GM23248 (cell line): ENCODE measurements at regions not wholly inside any gene's neighbourhood (a gene's known extent, or its start where the extent isn't known, plus 50 kb on each side); places are given as distances from the start of the nearest gene placed in this dataset.

Source experiments
- DNase-seq: peaks from one replicate; pipeline ENCODE4 v3.0.0-alpha.2; 2015
- H2AFZ ChIP-seq: fragments of 200-600 bp; sonication (generic); 2 replicates; pipeline ENCODE4 v1.6.1; 2016; ENCODE audit warnings: antibody characterized with exemption
- H3F3A ChIP-seq: fragments of 200-600 bp; sonication (generic); 2 replicates; pipeline ENCODE4 v1.6.1; 2016; ENCODE audit warnings: mild to moderate bottlenecking, antibody characterized with exemption, mixed run types; ENCODE audit not compliant: insufficient read depth
- H3K27ac ChIP-seq: fragments of 200-600 bp; sonication (generic); 2 replicates; pipeline ENCODE4 v1.5.1; 2016; ENCODE audit warnings: mild to moderate bottlenecking
- H3K27me3 ChIP-seq: fragments of 200-600 bp; sonication (generic); replicated peaks from 2 replicates; pipeline ENCODE4 v1.6.1; 2016; ENCODE audit warnings: mild to moderate bottlenecking; ENCODE audit not compliant: insufficient read depth
- H3K36me3 ChIP-seq: fragments of 200-600 bp; sonication (generic); 2 replicates; pipeline ENCODE4 v1.6.1; 2016; ENCODE audit warnings: low read depth, mild to moderate bottlenecking
- H3K4me1 ChIP-seq: fragments of 200-600 bp; sonication (generic); 2 replicates; pipeline ENCODE4 v1.6.1; 2016; ENCODE audit warnings: mild to moderate bottlenecking; ENCODE audit not compliant: insufficient read depth
- H3K4me2 ChIP-seq: fragments of 200-600 bp; sonication (generic); one replicate; pipeline ENCODE4 v1.6.1; 2016; ENCODE audit warnings: mild to moderate bottlenecking; ENCODE audit not compliant: unreplicated experiment
- H3K4me3 ChIP-seq: fragments of 200-600 bp; sonication (generic); 2 replicates; pipeline ENCODE4 v1.5.1; 2016; ENCODE audit warnings: mild to moderate bottlenecking
- H3K79me2 ChIP-seq: fragments of 200-600 bp; sonication (generic); 2 replicates; pipeline ENCODE4 v1.6.1; 2016; ENCODE audit warnings: mild to moderate bottlenecking; ENCODE audit not compliant: insufficient read depth
- H3K9ac ChIP-seq: fragments of 200-600 bp; sonication (generic); 2 replicates; pipeline ENCODE4 v1.6.1; 2016; ENCODE audit warnings: mild to moderate bottlenecking
- H3K9me2 ChIP-seq: fragments of 200-600 bp; sonication (generic); 2 replicates; pipeline ENCODE4 v1.6.1; 2016; ENCODE audit warnings: mixed run types, mild to moderate bottlenecking, moderate library complexity; ENCODE audit not compliant: insufficient read depth
- H3K9me3 ChIP-seq: fragments of 200-600 bp; sonication (generic); one replicate; pipeline ENCODE4 v1.6.1; 2017; ENCODE audit warnings: low read depth
- H4K20me1 ChIP-seq: fragments of 200-600 bp; sonication (generic); 2 replicates; pipeline ENCODE4 v1.6.0; 2016; ENCODE audit not compliant: insufficient read depth
- EZH2 ChIP-seq: fragments of 200-600 bp; sonication (generic); IDR thresholded peaks from 2 replicates; pipeline ENCODE4 v1.6.1; 2018; ENCODE audit warnings: antibody characterized with exemption, mild to moderate bottlenecking; ENCODE audit not compliant: insufficient read depth, poor library complexity, severe bottlenecking
- EZH2phosphoT487 ChIP-seq: fragments of 200-600 bp; sonication (generic); IDR thresholded peaks from 2 replicates; pipeline ENCODE4 v1.6.1; 2018; ENCODE audit warnings: antibody characterized with exemption, moderate library complexity, mild to moderate bottlenecking, low read depth; ENCODE audit not compliant: insufficient read depth
- WGBS, 2 experiments: methylation state at CpG; one replicate each; pipeline ENCODE4 v1.1.6; 2015 to 2017; ENCODE audit warnings: low lambda C conversion rate in 2 of 2, low coverage in 1 of 2; ENCODE audit errors: missing lambda C conversion rate in 2 of 2; 5-methylcytosine and 5-hydroxymethylcytosine counted together
- in situ Hi-C: fragments of 300-500 bp; cut with MboI; formaldehyde crosslinking; loops from 2 replicates; pipeline ENCODE4 v1.15.0; 2020

DNA sequence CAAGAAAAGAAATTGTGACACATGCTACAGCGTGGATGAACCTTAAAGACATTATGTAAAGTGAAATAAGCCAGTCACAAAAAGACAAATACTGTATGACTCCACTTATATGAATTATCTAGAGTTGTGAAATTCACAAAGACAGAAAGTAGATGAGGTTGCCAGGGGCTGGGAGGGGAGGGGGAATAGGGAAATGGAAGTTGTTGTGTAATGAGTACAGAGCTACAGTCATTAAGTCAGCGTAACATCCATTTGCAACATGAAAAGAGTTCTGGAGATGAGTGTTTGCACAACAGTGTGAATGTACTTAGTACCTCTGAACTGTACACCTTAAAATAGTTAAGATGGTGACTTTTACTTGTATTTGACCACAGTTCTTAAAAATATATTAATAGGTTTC lies 112.1 kb upstream of the CDK1 start:
- H3K9me3 ChIP-seq: no peaks in the 10 kb centered on the region

DNA sequence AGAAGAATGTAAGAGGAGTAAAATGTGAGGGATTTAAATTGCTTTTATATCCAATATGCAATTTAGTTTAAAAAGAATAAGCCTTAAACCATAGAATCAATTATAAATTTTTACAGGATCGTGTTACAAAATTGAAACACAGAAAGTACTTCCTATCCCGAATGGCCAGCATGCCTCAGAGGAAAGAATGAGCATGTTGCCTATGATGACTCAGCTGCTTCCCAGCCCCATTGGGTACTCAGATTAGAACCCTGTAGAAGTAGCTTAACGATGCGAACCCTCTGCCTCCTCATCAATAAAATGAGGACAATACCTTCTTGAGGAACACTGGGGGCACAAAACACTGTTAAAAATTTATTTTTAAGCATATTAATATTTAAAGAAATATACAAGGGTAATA lies 113.4 kb upstream of the CDK1 start:
- Histone ChIP-seq H3F3A (no peaks in the 10 kb centered on the region), H3K4me1 (peaks cover 23% of the 10 kb centered on the region), H3K4me3 (no peak overlapping the region), H3K79me2 (no peaks in the 10 kb centered on the region), H3K9ac (no peak overlapping the region), H2AFZ (no peak overlapping the region), H3K9me2 (no peaks in the 10 kb centered on the region), H3K27me3 (no peaks in the 10 kb centered on the region), H3K9me3 (no peaks in the 10 kb centered on the region), H3K27ac (no peak overlapping the region), H3K36me3 (no peaks in the 10 kb centered on the region), H4K20me1 (no peaks in the 10 kb centered on the region), H3K4me2 (no peak overlapping the region)
- no peak for DNase-seq
- TF ChIP-seq EZH2 (no peak), EZH2phosphoT487 (no peak)
- in situ Hi-C loops: no loop called here
- 88 to 93% methylated on average over 4 of the region's 4 CpGs for WGBS, 2 experiments

More for the DNA sequence above, 112.1 kb upstream of the CDK1 start:
- H3K4me1 ChIP-seq: peaks cover 22% of the 10 kb centered on the region
- no peak overlapping the region for H3K27ac ChIP-seq
- TF ChIP-seq EZH2phosphoT487: no peak
- TF ChIP-seq EZH2: no peak
- 0 out of 2 replicates have a peak, but pooled peaks cover 1% of the 10 kb centered on the region for H3K27me3 ChIP-seq
- H2AFZ ChIP-seq: no peak overlapping the region
- H3K9me2 ChIP-seq: no peaks in the 10 kb centered on the region
- H3K4me3 ChIP-seq: no peak overlapping the region
- H3F3A ChIP-seq: no peaks in the 10 kb centered on the region
- peak; percentile 8 for DNase-seq
- 60 to 71% methylated on average over 2 of the region's 2 CpGs for WGBS, 2 experiments
- no peaks in the 10 kb centered on the region for H3K79me2 ChIP-seq
- H3K4me2 ChIP-seq: no peak overlapping the region
- no peaks in the 10 kb centered on the region for H3K36me3 ChIP-seq
- no peak overlapping the region for H3K9ac ChIP-seq
- no peaks in the 10 kb centered on the region for H4K20me1 ChIP-seq
- in situ Hi-C loops: no loop called here

DNA sequence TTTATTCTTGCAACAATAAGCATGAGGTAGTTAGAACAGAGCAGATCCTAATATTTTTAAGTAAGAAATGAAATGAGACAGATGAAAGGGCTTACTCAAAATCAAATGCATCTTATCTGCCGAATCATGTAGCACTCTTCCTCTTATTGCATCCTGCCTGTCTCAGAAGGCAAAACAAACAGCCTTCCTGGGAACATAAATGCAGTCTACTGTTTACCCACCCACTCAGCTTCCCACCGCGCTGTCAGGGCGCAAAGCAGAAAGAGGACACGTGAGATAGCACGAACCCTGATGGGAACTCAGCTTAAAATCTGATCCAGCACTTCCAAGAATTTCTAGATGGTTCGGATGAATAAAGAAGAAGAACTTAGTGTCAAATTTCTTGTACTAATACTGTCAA lies 114.4 kb upstream of the CDK1 start:
- TF ChIP-seq EZH2: no peak
- no peak for TF ChIP-seq EZH2phosphoT487
- no peak for DNase-seq
- Histone ChIP-seq H3K4me1 (peaks cover 23% of the 10 kb centered on the region), H3K9me3 (no peaks in the 10 kb centered on the region), H3K36me3 (no peaks in the 10 kb centered on the region), H3K9ac (no peak overlapping the region), H3K27me3 (no peaks in the 10 kb centered on the region), H2AFZ (no peak overlapping the region), H3K79me2 (no peaks in the 10 kb centered on the region), H3K4me2 (no peak overlapping the region), H3K27ac (no peak overlapping the region), H3K9me2 (no peaks in the 10 kb centered on the region), H3K4me3 (no peak overlapping the region), H3F3A (no peaks in the 10 kb centered on the region), H4K20me1 (no peaks in the 10 kb centered on the region)
- in situ Hi-C loops: no loop called here
- WGBS, 2 experiments: 84% methylated on average over 7 of the region's 7 CpGs

DNA sequence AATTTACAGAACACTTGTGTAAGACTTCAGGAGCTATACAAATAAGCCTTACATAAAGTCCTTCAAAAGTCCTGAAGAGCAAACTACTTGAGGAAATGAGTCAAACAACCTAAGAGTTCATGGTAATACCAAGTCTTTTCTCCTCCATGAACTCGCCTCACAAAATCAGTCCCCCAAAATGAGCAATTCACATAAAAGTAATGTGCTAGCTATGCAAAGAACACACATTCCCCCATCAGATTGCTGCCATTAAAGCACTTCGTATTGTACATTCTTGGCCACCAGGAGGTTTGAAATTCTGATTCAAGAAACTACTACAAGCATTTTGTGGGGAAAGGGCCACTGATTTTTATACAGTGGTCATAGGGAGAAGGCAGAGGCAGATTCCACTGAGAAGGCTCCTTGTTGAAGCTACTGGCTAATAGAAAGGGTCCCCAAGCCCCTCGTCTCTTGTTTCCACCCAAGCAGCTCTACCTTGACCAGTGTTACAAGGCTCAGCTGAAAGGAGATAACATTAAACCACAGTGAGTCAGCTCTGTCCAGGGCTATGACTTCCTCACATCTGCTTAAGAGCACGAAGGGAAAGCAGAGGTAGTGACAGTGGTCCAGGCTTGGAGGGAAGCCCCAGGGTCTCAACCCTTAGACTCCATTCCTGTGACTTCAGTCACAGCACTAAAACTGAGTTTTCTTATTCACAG lies 115.2 kb upstream of the CDK1 start:
- H3K4me2 ChIP-seq: no peak overlapping the region

More for the DNA sequence above, 115.2 kb upstream of the CDK1 start:
- WGBS, 2 experiments: 59 to 63% methylated on average over 4 of the region's 4 CpGs
- peaks cover 23% of the 10 kb centered on the region for H3K4me1 ChIP-seq
- DNase-seq: peak; percentile 23
- no peak overlapping the region for H3K27ac ChIP-seq
- H3K4me3 ChIP-seq: no peak overlapping the region
- no peaks in the 10 kb centered on the region for H3K79me2 ChIP-seq
- no peaks in the 10 kb centered on the region for H3K27me3 ChIP-seq
- TF ChIP-seq EZH2phosphoT487 (no peak), EZH2 (no peak)
- no peaks in the 10 kb centered on the region for H3K36me3 ChIP-seq
- H3K9me2 ChIP-seq: no peaks in the 10 kb centered on the region
- in situ Hi-C loops: no loop called here
- H3F3A ChIP-seq: no peaks in the 10 kb centered on the region
- no peaks in the 10 kb centered on the region for H4K20me1 ChIP-seq
- H2AFZ ChIP-seq: no peak overlapping the region
- H3K9ac ChIP-seq: no peak overlapping the region
- H3K9me3 ChIP-seq: no peaks in the 10 kb centered on the region
